GM18951 (cell line): ENCODE measurements at regions not wholly inside any gene's neighbourhood (a gene's known extent, or its start where the extent isn't known, plus 50 kb on each side); places are given as distances from the start of the nearest gene placed in this dataset.

Experiments used
- POLR2A ChIP-seq: IDR thresholded peaks from 4 replicates; pipeline ENCODE4 v1.6.1; 2011; ENCODE audit warnings: mild to moderate bottlenecking; ENCODE audit not compliant: insufficient read length, insufficient read depth; ENCODE audit errors: extremely low read depth
- in situ Hi-C: fragments of 300-500 bp; cut with MboI; formaldehyde crosslinking; loops from one replicate; pipeline ENCODE4 v1.12.0; 2022; ENCODE audit warnings: low sequenced_read_pairs, mixed read lengths, inconsistent platforms; ENCODE audit not compliant: unreplicated experiment

GRCh38 chrX:22689290-22689689, 310.5 kb upstream of the DDX53 start:
- in situ Hi-C loops: no loop called here
- no peak for TF ChIP-seq POLR2A

- no peak for TF ChIP-seq POLR2A
These were observed 309.6 kb upstream of the DDX53 start for GRCh38 chrX:22690116-22690515.

GRCh38 chrX:22691966-22692565, 307.7 kb upstream of the DDX53 start:
- TF ChIP-seq POLR2A: no peak
- in situ Hi-C loops: no loop called here

More at GRCh38 chrX:22690116-22690515, 309.6 kb upstream of the DDX53 start:
- in situ Hi-C loops: no loop called here

GRCh38 chrX:22698151-22698550, 301.6 kb upstream of the DDX53 start:
- TF ChIP-seq POLR2A: no peak
- in situ Hi-C loops: no loop called here

GRCh38 chrX:22699581-22700091, 300.1 kb upstream of the DDX53 start:
- TF ChIP-seq POLR2A: no peak
- in situ Hi-C loops: no loop called here

- in situ Hi-C loops: no loop called here
- TF ChIP-seq POLR2A: no peak
These were observed 286.8 kb upstream of the DDX53 start for GRCh38 chrX:22712942-22713341.

- in situ Hi-C loops: loop anchor here (25.0 kb wide), 1 partner anchor 743 kb away; no protein-coding TSS in a partner anchor
- no peak for TF ChIP-seq POLR2A
These were observed 269.2 kb upstream of the DDX53 start for GRCh38 chrX:22730542-22730941.

- no peak for TF ChIP-seq POLR2A
- in situ Hi-C loops: loop anchor here (25.0 kb wide), 1 partner anchor 750 kb away; no protein-coding TSS in a partner anchor
These were observed 262.2 kb upstream of the DDX53 start for GRCh38 chrX:22737541-22737940.

GRCh38 chrX:22739276-22739675, 260.5 kb upstream of the DDX53 start:
- in situ Hi-C loops: loop anchor here (25.0 kb wide), 1 partner anchor 752 kb away; no protein-coding TSS in a partner anchor

GRCh38 chrX:22740836-22741235, 258.9 kb upstream of the DDX53 start:
- no peak for TF ChIP-seq POLR2A
- in situ Hi-C loops: loop anchor here (25.0 kb wide), 1 partner anchor 754 kb away; no protein-coding TSS in a partner anchor

More at GRCh38 chrX:22739276-22739675, 260.5 kb upstream of the DDX53 start:
- TF ChIP-seq POLR2A: no peak

- no peak for TF ChIP-seq POLR2A
- in situ Hi-C loops: loop anchor here (25.0 kb wide), 1 partner anchor 755 kb away; no protein-coding TSS in a partner anchor
These were observed 257.6 kb upstream of the DDX53 start for GRCh38 chrX:22742174-22742573.

GRCh38 chrX:22746081-22746480, 253.7 kb upstream of the DDX53 start:
- TF ChIP-seq POLR2A: no peak
- in situ Hi-C loops: loop anchor here (25.0 kb wide), 1 partner anchor 759 kb away; no protein-coding TSS in a partner anchor

- TF ChIP-seq POLR2A: no peak
- in situ Hi-C loops: loop anchor here (25.0 kb wide), 1 partner anchor 761 kb away; no protein-coding TSS in a partner anchor
These were observed 251.4 kb upstream of the DDX53 start for GRCh38 chrX:22748093-22748999.
